GM21381 (cell line): ENCODE measurements at regions not wholly inside any gene's neighbourhood (a gene's known extent, or its start where the extent isn't known, plus 50 kb on each side); places are given as distances from the start of the nearest gene placed in this dataset.

Experiments
- ATAC-seq: cut with Tn5 transposase; IDR thresholded peaks from one replicate; pipeline ENCODE4 v1.9.1; 2021; ENCODE audit warnings: mild to moderate bottlenecking, moderate library complexity; ENCODE audit not compliant: unreplicated experiment

DNA sequence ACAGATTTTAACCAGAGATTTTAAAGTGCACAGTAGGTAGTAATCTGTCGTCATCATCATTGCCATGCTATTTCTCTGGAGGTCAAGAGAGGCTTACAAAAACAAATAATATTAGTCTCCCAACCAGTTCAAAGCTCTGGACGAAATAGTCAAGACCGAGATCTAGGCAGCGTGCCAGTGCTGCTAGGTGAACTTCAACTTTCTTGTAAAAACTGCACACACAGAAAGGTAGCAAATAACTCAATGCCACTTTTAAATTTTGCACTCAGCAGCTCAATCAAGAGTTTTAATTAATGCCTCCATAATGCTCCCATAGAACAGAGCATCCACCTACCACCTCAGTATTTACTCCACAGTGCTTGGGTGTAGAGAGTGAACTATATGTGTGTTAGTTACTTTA, 656.8 kb downstream of the IRX1 start:
- ATAC-seq: no peak

DNA sequence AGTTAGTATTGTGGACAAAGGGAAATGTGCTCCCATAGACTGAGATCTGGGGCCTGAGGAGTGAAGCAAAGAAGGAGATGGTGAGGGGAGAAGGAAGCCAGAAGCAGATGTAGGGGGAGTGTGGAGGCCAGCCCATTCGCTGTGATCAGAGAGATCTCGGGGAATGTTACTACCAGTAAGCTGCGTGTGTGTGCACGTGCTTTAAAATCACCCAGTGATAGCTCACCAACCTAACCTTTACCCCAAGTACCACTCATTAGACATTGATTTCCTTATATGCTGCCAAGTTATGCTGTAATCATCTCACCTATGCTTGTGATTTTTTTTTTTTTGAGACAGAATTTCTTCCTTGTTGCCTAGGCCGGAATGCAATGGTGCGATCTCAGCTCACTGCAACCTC, 659.1 kb downstream of the IRX1 start:
- no peak for ATAC-seq

DNA sequence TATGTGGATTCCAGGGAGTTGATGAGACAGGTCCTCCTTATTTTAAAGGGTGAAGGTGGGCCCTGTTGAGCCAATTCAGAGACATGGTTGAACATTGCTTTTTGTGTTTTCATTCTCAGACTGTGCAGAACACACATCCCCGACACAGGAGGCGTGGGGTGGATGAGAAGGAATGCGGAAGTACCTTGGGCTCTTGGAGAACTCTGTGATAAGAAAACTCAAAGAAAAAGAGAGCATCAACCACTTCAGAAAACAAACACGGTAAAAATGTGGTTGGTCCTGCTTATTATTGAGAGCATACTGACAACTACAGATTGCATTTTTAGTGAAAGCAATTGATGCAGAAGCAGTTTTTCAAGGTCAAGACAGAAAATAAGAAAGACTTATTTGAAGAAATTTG, 659.8 kb downstream of the IRX1 start:
- no peak for ATAC-seq

DNA sequence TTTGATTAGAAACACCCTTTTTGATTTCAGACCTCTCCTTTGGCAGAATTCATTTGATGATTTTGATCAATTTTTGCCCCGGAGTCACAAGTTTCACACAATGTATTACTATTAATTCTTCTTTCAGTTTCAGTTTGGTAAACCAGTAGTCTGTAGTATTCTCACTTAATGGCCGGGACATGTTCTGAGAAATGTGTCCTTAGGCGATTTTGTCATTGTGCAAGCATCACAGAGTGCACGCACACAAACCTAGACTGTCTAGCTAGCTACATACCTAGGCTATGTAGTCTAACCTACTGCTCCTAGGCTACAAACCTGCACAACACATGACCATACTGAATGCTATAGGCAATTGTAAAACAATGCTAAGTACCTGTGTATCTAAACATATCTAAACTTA, 662.5 kb downstream of the IRX1 start:
- ATAC-seq: no peak

DNA sequence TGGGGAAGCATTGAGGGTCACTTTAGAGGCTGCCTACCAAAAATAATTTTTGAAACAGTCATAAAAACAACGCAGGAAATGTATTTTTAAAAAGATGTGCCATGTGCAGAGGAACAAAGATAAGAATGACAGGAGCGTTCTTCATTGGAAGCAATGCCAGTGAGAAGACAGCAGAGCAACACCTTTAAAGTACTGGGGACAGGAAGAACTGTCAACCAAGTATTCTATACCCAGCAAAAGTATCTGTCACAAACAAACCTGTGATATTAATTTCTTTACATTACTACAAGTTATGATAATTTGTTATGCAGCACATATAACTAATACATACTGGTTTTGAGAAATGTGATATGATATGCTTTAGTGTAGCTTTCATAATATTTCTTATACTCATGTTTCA, 675.6 kb downstream of the IRX1 start:
- no peak for ATAC-seq

DNA sequence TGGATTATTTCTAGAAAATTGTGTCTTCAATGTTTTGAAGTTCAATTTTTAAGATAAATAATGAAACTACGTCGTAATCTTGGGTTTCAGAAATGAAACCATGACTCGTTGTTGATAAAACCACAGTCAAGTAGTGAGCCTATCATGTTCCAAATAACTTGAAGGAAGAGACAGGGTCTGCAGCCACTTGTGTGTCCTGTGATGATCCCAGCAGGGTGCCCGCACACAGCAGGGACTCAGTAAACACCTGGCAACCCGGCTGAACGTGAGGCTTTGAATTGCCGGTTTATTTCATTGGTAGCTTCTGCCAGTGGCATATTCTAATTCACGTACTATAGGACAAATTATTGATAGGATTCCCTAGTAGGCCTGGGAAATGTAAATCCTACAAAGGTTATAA, 679.6 kb downstream of the IRX1 start:
- no peak for ATAC-seq

DNA sequence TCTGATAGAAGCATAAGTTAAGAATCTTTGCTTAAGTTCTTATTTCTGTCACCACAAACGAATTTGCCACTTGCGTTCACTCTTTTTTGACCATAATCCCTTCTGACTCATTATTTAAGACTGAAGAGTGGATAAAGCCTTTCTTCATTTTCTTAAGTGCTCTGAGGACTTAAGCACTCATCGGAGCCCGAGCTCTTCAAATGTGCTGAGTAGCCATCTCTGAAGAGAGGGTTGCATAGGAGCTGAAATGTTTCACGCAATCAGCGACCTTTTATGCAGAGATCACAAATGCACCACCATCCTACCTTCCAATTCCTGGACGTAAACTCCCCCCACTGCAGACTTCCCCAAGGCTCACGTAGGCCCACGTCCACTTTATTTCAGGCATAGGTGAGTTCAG, 699.2 kb downstream of the IRX1 start:
- no peak for ATAC-seq

DNA sequence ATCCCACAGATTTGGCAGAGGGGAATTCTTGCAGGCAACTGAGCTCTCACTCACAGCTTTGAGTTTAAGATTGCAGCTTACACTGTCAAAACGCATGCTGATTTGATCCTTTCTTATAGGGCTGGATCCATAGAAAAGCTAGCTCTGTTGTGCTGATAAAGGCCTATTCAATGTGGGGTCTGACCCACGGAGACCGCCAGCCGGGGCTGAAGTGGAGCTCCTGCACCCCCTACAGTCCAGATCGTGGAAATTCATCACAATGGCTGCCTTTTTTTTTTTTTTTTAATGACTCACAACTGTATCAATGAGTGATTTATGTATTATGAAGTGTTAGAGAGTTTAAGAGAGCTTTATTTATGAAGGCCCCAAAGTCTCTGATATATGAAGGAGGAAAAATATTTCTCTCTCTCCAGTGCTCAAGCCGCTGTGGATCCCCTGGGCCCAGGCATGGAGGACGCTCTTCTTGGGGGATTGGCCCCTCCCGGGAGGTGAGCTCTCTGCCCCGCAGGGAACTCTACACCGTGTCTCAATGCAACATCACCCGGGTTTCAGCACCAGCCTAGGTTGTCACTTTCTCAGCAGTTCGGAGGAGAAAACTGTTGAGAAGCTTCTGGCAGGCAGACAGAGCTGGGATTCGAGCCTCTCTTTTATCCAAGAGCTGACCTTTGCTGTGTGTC, 700.2 kb downstream of the IRX1 start:
- ATAC-seq: no peak

DNA sequence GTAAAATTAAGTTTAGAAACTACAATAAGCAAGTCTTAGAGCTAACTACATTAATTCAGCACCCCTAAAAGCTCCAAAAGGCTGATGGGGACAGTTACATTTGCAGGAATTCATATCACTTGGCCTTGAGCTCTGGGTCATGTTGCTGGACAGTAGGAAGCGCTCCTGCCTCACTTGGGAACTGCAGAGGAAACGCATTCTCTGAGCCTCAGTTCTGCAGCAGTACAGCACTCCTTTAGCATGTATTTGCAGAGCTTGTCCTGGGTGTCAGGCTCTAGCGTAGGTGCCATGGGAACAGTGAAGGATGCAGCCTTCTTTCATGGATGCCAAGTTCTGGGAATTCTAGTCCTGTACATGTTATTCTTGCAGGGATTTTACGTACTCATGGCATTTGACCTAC, 710.4 kb downstream of the IRX1 start:
- ATAC-seq: no peak

DNA sequence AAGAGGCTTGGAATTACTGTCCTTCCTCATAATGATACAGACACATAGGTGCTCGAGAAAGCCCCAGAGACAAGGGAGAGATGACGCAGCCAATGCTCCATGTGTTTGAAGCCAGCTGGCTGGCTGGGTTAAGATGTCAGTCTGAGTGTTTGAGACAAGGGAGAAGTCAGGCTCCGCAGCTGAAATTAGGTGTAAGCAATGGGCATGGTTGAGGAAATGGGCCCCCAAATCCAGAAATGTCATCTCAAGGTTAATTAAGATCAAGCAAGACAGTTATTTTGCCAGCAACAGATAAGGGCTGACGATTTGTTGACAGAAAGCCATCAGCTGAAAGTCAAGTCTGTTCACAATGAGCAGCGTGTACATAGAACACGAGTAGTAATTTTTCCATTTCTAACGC, 713.4 kb downstream of the IRX1 start:
- no peak for ATAC-seq

DNA sequence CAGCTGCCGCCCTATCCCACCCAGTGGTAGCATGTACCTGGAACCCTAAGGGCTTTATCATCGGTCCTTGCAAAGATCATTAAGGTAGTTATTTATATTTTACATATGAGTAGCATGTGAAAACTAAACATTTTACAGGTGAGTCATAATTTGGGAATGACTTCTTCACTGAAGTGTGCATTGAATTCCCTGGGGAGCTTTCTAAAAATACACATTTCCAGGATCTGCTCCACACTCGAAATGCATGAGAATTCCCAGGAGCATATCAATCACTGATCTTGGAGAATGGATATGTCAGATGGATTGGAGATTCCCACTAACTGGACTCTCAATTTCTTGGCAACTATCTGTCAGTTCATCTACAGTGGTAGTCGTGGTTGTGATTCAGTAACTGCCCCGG, 717.5 kb downstream of the IRX1 start:
- ATAC-seq: no peak

DNA sequence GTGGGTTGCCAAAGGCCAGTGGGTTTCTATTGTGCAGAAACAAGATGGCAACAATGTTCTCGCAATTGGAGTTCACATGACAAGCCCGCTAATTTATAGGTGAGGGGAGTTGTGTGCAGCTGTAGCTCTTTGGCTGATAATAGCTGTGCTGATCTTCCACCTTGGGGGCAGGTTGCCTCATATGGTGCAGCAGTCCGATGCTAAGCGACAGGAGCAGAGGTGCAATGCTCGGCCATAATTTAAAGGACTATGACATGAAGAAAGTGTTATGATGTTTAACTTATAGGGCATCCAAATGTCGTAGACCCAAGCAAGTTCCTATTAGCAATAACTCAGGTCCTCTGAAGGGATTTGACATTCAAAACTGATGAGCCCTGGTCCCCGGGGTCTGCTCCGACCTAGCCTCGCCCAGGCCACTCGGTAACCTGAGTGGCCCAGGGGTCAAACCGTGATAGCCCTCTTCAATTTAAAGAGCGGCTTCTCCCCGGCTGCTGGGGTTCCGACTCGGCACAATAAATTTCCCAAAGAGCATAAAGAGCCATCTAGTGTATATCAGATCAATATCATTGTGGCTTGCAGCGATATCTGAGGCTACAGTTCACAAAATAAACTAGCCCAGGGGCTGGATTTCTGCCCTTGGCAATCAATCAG, 724.0 kb downstream of the IRX1 start:
- no peak for ATAC-seq

DNA sequence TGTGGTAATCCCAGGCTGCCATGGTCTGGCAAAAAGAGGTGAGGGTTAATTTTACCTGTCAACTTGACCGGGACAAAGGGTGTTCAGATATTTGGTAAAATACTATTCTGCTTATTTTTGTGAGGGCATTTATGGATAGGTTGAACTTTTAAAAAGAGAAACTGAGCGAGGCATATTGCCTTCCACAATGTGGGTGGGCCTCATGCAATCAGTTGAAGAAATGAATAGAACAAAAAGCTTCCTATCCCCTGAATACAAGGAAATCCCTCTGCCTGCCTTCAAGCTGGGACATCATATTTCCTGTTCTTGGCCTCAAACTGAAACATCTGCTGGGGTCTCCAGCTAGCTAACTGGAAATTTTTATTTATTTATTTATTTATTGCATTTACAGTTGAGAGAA, 734.7 kb downstream of the IRX1 start:
- ATAC-seq: no peak

DNA sequence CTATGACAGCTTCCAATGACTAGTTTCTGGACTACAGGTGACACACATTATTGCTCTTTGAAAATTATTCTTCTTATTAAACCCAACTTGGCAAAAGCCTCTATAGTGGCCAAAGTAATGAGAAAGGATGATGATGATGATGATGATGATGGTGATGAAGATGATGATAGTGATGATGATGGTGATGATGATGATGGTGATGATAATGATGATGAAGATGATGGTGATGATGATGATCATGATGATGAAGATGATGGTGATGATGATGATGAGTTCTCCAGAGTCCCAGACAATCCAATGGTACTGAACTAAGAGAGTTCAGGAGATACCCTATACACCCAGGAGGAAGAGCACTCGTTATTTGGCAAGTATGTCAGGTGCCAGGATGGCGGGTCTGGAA, 739.4 kb downstream of the IRX1 start:
- no peak for ATAC-seq

DNA sequence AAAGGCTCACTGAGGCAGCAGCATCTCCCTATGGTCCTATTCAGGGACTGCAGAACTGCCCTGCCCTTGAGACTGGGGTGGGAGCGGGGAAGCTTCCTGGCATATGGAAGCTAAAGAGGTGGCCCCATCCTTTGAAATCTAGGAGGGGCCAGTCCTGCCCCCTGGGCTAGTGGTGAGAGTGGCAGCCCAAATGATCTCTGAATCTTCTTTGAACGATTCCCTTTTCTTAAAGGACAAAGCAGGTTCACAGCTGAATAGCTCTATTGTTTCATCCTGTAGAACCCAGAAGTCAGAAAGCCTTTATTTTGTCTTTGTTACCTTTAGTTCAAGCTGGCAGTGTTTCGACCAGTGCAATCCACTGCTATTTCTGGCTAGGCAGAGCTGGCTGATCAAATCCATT, 741.9 kb downstream of the IRX1 start:
- ATAC-seq: no peak

DNA sequence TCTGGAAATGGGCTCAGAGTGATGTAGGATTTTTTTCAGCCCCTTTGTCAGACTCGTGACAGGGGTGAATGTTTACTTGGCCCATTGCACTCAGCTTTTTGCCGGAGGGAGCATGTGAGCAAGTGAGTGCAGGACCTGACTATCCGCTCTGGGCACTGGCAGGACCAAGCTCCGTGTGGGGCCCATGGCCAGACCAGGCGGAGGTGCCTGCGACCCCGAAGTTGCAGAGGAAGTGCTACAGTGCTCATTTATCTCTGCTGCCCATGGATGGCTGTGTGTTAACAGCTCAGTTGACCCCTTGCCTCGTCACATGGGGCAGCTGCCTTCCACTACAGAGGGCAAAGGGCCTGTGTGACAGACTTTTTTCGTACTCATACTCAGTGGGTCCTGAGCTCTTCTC, 744.3 kb downstream of the IRX1 start:
- ATAC-seq: no peak

DNA sequence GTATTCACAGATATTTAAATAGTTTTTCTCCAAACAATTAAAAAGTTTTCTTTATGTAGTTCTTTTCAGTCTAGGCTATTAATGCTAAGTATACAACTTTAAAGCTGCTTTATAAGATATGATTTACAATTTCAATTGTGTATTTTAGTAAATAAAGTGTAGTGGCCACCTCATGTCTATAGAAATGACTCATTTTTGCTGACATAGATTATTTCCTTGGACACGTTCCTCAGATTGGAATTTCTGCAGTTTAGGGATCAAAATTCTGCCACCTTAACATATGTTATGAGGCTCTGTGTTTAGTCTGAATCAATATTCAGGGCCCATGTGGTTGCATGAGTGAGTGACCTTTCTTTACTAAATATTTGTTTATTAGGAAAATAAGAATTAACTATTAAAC, 750.2 kb downstream of the IRX1 start:
- ATAC-seq: no peak

DNA sequence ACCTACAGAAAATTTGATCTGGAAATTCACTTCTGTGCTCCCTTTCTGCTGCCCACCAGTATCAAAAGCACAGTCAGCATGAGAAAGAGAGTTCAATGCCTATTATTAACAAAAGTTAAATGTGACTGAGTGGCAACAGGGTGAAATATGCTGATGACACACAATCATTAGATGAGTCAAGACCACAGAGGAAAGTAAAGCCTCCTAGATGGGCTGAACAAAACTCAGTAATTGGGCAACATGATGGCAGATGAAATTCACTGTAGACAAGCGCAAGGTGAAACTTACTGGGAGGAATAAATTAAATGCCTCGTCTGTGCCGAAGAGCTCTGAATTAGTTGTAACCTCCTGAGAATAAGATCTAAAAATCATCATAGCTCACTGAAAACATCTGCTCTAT, 752.8 kb downstream of the IRX1 start:
- no peak for ATAC-seq

DNA sequence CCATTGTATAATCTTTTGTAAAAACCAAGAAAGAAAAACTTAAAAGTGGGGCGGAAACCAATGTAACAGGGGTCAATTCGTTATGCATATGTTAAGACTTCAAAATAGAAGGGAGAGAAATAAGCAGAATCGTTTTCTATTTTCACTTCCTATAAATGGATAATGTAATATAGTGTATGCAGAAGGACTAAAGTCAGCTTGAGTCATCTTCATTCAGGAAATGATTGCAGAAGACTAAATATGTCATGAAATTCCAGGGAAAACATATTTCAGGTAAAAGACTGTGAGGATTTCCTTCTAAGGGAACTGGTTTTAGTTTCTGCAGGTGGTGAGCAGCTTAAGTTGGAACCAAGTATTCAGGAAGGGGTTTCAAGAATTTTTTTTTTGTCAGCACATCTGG, 753.3 kb downstream of the IRX1 start:
- ATAC-seq: no peak

DNA sequence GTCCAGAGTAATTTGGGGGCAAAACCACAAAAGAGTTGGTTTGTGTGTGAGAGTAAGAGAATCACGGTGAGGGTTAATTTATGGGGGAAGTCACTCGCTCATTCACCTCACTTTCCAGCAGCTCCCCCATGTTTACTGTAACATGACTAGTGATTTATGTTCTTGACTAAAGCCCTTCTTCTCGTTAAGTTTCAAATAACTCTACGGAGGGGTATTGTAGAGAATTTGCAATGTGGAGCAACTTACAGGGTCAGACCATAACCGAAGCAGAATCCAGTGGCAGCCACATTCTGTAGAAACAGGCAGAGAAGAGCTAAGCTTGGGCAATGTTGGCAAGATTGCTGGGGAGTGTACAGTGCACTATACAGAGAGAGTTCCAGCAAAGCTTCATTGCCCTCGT, 760.6 kb downstream of the IRX1 start:
- no peak for ATAC-seq

DNA sequence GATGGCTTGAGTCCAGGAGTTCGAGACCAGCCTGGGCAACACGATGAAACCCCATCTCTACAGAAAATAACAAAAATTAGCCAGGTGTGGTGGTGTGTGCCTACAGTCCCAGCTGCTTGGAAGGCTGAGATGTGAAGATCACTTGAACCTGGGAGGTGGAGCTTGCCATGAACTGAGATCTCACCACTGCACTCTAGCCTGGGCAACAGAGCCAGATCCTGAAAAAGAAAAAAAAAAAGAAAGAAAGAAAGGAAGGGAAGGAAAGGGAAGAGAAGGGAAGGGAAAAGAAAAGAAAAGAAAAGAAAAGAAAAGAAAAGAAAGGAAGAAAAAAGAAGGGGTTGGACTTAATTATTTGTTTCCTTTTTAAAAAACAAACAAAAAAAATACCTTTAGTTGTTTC, 764.2 kb downstream of the IRX1 start:
- ATAC-seq: no peak

DNA sequence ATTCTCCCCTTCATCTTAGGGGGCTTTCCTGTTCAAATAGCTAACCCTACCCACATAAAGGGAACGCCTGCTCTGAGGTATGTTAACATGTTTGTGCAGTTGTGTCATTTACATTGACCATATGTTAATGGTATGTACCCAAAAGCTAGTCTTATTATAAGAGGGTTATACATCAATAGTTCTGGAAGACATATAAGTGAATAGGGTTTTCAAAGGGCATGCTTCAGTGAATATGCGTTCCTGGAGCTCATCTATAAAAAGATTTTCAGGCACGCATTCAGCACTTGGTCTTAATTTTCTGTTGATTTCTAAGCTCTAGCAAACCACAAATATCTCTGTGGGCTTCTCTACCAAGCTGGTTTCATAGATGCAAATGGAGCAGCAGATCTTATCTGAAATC, 766.1 kb downstream of the IRX1 start:
- ATAC-seq: no peak

DNA sequence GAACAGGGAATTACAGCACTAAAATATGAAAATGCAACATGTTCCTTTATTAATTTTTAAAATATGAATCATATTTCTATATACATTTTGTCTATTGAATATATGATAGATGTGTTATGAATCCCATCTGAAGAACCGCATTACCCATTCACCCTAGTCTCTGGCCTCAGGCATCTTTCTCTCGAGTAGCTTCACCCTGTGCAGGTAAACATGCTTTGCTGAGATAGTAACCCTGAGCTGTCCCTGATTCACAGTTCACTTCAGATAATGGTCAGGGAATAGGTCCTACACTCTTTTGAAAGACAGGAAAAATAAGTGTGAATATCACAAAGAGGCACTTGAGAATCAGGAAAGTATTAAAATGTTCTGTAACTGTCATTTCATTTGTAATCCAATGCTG, 766.8 kb downstream of the IRX1 start:
- ATAC-seq: no peak
